ENCODE measurements at regions not wholly inside any gene's neighbourhood (a gene's known extent, or its start where the extent isn't known, plus 50 kb on each side); places are given as distances from the start of the nearest gene placed in this dataset.

DNA sequence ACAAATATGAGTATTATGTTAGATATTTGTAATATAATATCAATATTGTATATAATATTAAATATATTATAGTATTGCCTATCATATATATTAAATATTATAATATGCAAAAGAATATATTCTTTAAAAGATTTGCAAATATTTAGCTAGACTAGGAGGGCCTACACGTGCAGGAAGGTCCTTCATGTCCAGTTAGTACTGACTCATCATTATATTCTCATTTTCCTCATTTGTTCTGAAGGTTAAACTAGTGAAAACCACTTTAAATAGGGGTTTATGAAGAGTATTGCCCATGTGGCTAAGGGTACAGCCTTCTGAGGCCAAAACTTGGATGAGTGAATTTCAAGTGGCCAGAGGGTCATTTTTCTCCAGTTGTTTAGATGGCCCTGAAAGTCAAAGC is 293.0 kb upstream of the VRK2 start:
- CTCF ChIA-PET = interaction anchor here (1.5 kb wide), 1 partner anchor 33 kb away, joined by 5 read pairs; no protein-coding TSS in a partner anchor
- Histone ChIP-seq H3K4me2 (ENCODE audit: insufficient read depth, low read length) (no peak overlapping the region), H4K20me1 (replicated peaks; ENCODE audit: control insufficient read depth, extremely low read depth, insufficient read depth, low read length) (no peaks in the 10 kb centered on the region), H2AFZ (ENCODE audit: low read depth, low read length) (no peak overlapping the region), H3K27ac (ENCODE audit: insufficient read depth, low read depth, low read length) (no peak overlapping the region), H3K4me1 (ENCODE audit: control insufficient read depth, extremely low read depth, insufficient read depth, low read length) (no peaks in the 10 kb centered on the region), H3K27me3 (ENCODE audit: control insufficient read depth in 2 of 2, insufficient read depth in 2 of 2, low read length in 2 of 2) (peaks cover 0 to 8% of the 10 kb centered on the region in 2 experiments), H3K4me3 (replicated peaks in 1 of 3; ENCODE audit: insufficient read depth in 1 of 3, low read depth in 1 of 3, low read length in 3 of 3) (no peak overlapping the region), H3K9me3 (replicated peaks; ENCODE audit: control insufficient read depth, insufficient read depth, low read length) (no peaks in the 10 kb centered on the region), H3K9ac (replicated peaks; ENCODE audit: extremely low read depth, insufficient read depth, low read length) (no peak overlapping the region), H3K36me3 (ENCODE audit: control insufficient read depth in 2 of 2, extremely low read depth in 1 of 2, insufficient read depth in 2 of 2, low read length in 2 of 2) (no peaks in the 10 kb centered on the region), H3K9me1 (replicated peaks; ENCODE audit: control insufficient read depth, extremely low read depth, insufficient read depth, low read length) (no peaks in the 10 kb centered on the region), H3K79me2 (ENCODE audit: control insufficient read depth, insufficient read depth, low read length) (no peaks in the 10 kb centered on the region)
- TF ChIP-seq POLR2A (IDR thresholded peaks at IDR 0.05; ENCODE audit: low read depth, low read length) = no peak
- no peak for TF ChIP-seq POLR2AphosphoS5 (IDR thresholded peaks at IDR 0.05; ENCODE audit: insufficient read depth, low read depth, low read length)
- TF ChIP-seq, protein P1, sequence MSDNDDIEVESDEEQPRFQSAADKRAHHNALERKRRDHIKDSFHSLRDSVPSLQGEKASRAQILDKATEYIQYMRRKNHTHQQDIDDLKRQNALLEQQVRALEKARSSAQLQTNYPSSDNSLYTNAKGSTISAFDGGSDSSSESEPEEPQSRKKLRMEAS (IDR thresholded peaks at IDR 0.05; ENCODE audit: insufficient read depth, insufficient read length) = no peak
- TF ChIP-seq, protein P2, sequence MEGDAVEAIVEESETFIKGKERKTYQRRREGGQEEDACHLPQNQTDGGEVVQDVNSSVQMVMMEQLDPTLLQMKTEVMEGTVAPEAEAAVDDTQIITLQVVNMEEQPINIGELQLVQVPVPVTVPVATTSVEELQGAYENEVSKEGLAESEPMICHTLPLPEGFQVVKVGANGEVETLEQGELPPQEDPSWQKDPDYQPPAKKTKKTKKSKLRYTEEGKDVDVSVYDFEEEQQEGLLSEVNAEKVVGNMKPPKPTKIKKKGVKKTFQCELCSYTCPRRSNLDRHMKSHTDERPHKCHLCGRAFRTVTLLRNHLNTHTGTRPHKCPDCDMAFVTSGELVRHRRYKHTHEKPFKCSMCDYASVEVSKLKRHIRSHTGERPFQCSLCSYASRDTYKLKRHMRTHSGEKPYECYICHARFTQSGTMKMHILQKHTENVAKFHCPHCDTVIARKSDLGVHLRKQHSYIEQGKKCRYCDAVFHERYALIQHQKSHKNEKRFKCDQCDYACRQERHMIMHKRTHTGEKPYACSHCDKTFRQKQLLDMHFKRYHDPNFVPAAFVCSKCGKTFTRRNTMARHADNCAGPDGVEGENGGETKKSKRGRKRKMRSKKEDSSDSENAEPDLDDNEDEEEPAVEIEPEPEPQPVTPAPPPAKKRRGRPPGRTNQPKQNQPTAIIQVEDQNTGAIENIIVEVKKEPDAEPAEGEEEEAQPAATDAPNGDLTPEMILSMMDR (IDR thresholded peaks at IDR 0.05; ENCODE audit: extremely low read depth in 1 of 2, insufficient read depth in 1 of 2, low read depth in 1 of 2, low read length in 2 of 2) = no peak
- no peak for TF ChIP-seq MYC (IDR thresholded peaks at IDR 0.05; ENCODE audit: low read depth, low read length)
- TF ChIP-seq GATA2 (IDR thresholded peaks at IDR 0.05; ENCODE audit: insufficient read depth, insufficient read length, low read depth, low read length) = no peak
- TF ChIP-seq JUN (IDR thresholded peaks at IDR 0.05; ENCODE audit: borderline replicate concordance, insufficient read depth, insufficient read length, low read depth) = no peak
- no peak for TF ChIP-seq EZH2 (IDR thresholded peaks at IDR 0.05; ENCODE audit: borderline replicate concordance, low read depth, low read length, severe bottlenecking)
- TF ChIP-seq FOS (IDR thresholded peaks at IDR 0.05; ENCODE audit: borderline replicate concordance, insufficient read depth, low read length) = no peak
- DNase-seq (ENCODE audit: low read depth, low spot score) = no peak
- BruUV-seq (replicated peaks) = no TSS peak
- intact Hi-C loops (cut with micrococcal nuclease) (no loop called here), dilution Hi-C loops (cut with MboI; ENCODE audit: extremely low pct_ligation_motif_present, low sequenced_read_pairs) (no loop called here)
- FAIRE-seq = no peak
- POLR2A ChIA-PET = no interaction called here

Data from endothelial cell of umbilical vein (primary cell).